ENCODE measurements at regions not wholly inside any gene's neighbourhood (a gene's known extent, or its start where the extent isn't known, plus 50 kb on each side); places are given as distances from the start of the nearest gene placed in this dataset.

DNA sequence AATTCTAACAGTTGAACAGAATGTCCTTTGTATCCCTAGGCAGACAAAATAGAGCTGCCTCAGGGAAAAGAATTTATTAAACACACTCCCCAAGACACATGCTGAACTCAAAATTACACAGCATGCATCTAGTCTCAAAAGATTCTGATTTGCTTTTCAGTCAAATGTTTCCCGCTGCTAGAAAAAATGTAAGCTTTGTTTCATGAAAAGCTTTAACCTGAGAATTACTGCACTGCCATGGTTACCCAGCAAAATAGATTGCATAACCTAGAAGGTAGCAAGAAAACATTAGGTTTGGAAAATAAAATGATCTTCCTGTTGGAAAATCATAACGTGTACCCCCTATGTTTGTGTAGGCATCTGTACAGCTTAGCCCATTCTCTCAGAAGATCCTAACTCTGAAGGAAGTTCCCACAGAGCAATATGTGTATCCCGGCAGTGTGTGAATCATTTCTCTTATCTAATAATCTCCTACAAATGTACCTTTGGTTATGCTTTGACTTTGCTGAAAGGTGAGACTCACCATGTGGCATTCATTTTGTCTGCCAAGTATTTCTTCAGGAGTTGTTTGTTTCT, 646.9 kb downstream of the STPG2 start:
- TF ChIP-seq, protein P1, sequence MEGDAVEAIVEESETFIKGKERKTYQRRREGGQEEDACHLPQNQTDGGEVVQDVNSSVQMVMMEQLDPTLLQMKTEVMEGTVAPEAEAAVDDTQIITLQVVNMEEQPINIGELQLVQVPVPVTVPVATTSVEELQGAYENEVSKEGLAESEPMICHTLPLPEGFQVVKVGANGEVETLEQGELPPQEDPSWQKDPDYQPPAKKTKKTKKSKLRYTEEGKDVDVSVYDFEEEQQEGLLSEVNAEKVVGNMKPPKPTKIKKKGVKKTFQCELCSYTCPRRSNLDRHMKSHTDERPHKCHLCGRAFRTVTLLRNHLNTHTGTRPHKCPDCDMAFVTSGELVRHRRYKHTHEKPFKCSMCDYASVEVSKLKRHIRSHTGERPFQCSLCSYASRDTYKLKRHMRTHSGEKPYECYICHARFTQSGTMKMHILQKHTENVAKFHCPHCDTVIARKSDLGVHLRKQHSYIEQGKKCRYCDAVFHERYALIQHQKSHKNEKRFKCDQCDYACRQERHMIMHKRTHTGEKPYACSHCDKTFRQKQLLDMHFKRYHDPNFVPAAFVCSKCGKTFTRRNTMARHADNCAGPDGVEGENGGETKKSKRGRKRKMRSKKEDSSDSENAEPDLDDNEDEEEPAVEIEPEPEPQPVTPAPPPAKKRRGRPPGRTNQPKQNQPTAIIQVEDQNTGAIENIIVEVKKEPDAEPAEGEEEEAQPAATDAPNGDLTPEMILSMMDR (IDR thresholded peaks at IDR 0.05; ENCODE audit: poor library complexity): no peak
- TF ChIP-seq EZH2 (IDR thresholded peaks at IDR 0.05; ENCODE audit: borderline replicate concordance): no peak
